ENCODE measurements at regions not wholly inside any gene's neighbourhood (a gene's known extent, or its start where the extent isn't known, plus 50 kb on each side); places are given as distances from the start of the nearest gene placed in this dataset.

- CTCF ChIA-PET, result no interaction called here
- BruUV-seq (replicated peaks), result no TSS peak
- Histone ChIP-seq H3K27me3 (replicated peaks; ENCODE audit: insufficient read depth, low read depth, low read length, poor library complexity) (no peaks in the 10 kb centered on the region), H3K4me3 (ENCODE audit: low read depth, low read length, poor library complexity, severe bottlenecking) (no peak overlapping the region), H3K4me1 (ENCODE audit: insufficient read depth, low read length, poor library complexity, severe bottlenecking) (no peaks in the 10 kb centered on the region), H3K36me3 (ENCODE audit: insufficient read depth, low read length, poor library complexity, severe bottlenecking) (no peaks in the 10 kb centered on the region), H3K9me3 (ENCODE audit: low read depth, low read length, poor library complexity, severe bottlenecking) (no peaks in the 10 kb centered on the region), H3K27ac (ENCODE audit: low read depth, low read length, poor library complexity, severe bottlenecking) (no peak overlapping the region)
- DNase-seq (ENCODE audit: low spot score), result no peak
- intact Hi-C loops (cut with micrococcal nuclease; ENCODE audit: unreplicated experiment), result loop anchor here (10.0 kb wide), 1 partner anchor 472 kb away; no protein-coding TSS in a partner anchor
- POLR2A ChIA-PET (ENCODE audit: low non-redundant PET), result no interaction called here
- TF ChIP-seq EZH2 (IDR thresholded peaks at IDR 0.05; ENCODE audit: borderline replicate concordance, low read depth, low read length, poor library complexity, severe bottlenecking), result no peak
- no peak for TF ChIP-seq CTCF (conservative IDR thresholded peaks at IDR 0.05; ENCODE audit: low read depth, low read length)
Observed at GRCh38 chr6:145427232-145427631, 308.1 kb downstream of the EPM2A start.

- Histone ChIP-seq H3K4me3 (ENCODE audit: low read depth, low read length, poor library complexity, severe bottlenecking) (no peak overlapping the region), H3K4me1 (ENCODE audit: insufficient read depth, low read length, poor library complexity, severe bottlenecking) (no peaks in the 10 kb centered on the region), H3K27me3 (replicated peaks; ENCODE audit: insufficient read depth, low read depth, low read length, poor library complexity) (no peaks in the 10 kb centered on the region), H3K9me3 (ENCODE audit: low read depth, low read length, poor library complexity, severe bottlenecking) (no peaks in the 10 kb centered on the region), H3K27ac (ENCODE audit: low read depth, low read length, poor library complexity, severe bottlenecking) (no peak overlapping the region), H3K36me3 (ENCODE audit: insufficient read depth, low read length, poor library complexity, severe bottlenecking) (no peaks in the 10 kb centered on the region)
- no peak for DNase-seq (ENCODE audit: low spot score)
- BruUV-seq (replicated peaks), result no TSS peak
- ChIA-PET CTCF (no interaction called here), POLR2A (ENCODE audit: low non-redundant PET) (no interaction called here)
- TF ChIP-seq EZH2 (IDR thresholded peaks at IDR 0.05; ENCODE audit: borderline replicate concordance, low read depth, low read length, poor library complexity, severe bottlenecking) (no peak), CTCF (conservative IDR thresholded peaks at IDR 0.05; ENCODE audit: low read depth, low read length) (no peak)
- intact Hi-C loops (cut with micrococcal nuclease; ENCODE audit: unreplicated experiment), result loop anchor here (10.0 kb wide), 1 partner anchor 474 kb away; no protein-coding TSS in a partner anchor
Observed at GRCh38 chr6:145428706-145429105, 306.6 kb downstream of the EPM2A start.

- ChIA-PET CTCF (no interaction called here), POLR2A (ENCODE audit: low non-redundant PET) (no interaction called here)
- Histone ChIP-seq H3K27me3 (replicated peaks; ENCODE audit: insufficient read depth, low read depth, low read length, poor library complexity) (no peaks in the 10 kb centered on the region), H3K4me3 (ENCODE audit: low read depth, low read length, poor library complexity, severe bottlenecking) (no peak overlapping the region), H3K4me1 (ENCODE audit: insufficient read depth, low read length, poor library complexity, severe bottlenecking) (no peaks in the 10 kb centered on the region), H3K9me3 (ENCODE audit: low read depth, low read length, poor library complexity, severe bottlenecking) (peaks cover 38% of the 10 kb centered on the region), H3K36me3 (ENCODE audit: insufficient read depth, low read length, poor library complexity, severe bottlenecking) (no peaks in the 10 kb centered on the region), H3K27ac (ENCODE audit: low read depth, low read length, poor library complexity, severe bottlenecking) (no peak overlapping the region)
- intact Hi-C loops (cut with micrococcal nuclease; ENCODE audit: unreplicated experiment), result loop anchor here (10.0 kb wide), 1 partner anchor 263 kb away; no protein-coding TSS in a partner anchor
- TF ChIP-seq EZH2 (IDR thresholded peaks at IDR 0.05; ENCODE audit: borderline replicate concordance, low read depth, low read length, poor library complexity, severe bottlenecking), result no peak
- TF ChIP-seq CTCF (conservative IDR thresholded peaks at IDR 0.05; ENCODE audit: low read depth, low read length), result no peak
- no peak for DNase-seq (ENCODE audit: low spot score)
- no TSS peak for BruUV-seq (replicated peaks)
Observed at GRCh38 chr6:145442110-145442509, 293.2 kb downstream of the EPM2A start.
